HG03025 (cell line): ENCODE measurements at regions not wholly inside any gene's neighbourhood (a gene's known extent, or its start where the extent isn't known, plus 50 kb on each side); places are given as distances from the start of the nearest gene placed in this dataset.

Experiments used
- ATAC-seq: cut with Tn5 transposase; IDR thresholded peaks from one replicate; pipeline ENCODE4 v1.9.1; 2021; ENCODE audit warnings: mild to moderate bottlenecking, moderate library complexity; ENCODE audit not compliant: unreplicated experiment, low FRiP score

DNA sequence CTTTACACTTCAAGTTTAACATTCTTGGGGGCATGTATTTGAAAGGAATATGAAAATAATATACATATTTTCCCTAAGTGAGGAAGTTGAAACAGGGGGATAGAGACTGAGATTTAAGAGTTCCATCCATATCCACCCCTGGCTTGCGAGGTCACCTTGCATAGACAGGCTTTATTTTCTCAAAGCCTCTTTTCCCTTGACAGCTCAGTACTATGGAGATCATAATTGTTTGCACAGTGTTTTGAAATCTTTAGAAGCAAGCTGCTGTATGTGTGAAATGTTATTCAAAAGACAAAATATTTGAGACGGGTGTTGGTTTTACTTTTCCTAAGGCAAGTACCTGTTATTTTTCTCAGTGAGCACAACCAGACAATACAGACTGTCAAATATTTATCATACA lies 163.1 kb downstream of the LRRC70 start:
- no peak for ATAC-seq

- ATAC-seq: no peak
Measured at GRCh38 chr5:62737766-62738165, 159.1 kb downstream of the LRRC70 start.

DNA sequence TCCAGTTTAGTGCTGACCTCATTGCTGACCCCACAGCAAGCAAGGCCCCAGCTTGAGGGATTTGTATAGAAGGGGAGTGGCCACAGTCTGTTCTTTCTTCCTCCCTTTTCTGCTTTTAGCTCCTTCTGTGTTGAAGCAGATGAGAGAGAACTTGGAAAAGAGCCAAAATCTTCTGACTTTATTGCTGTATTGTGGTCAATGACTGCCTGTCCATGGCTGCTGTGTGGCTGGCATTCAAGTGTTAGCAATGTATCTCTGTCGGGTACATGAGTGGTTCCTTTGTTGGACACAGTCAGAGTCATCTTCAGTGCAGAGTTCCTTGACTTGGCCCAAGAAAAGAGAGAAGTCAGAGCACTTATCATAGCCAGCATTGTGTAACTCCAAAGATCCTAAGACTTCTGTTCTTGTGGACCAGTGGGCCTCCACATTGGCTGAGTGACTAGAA lies 154.1 kb downstream of the LRRC70 start:
- ATAC-seq: no peak

- peak; percentile 57 for ATAC-seq
Measured at GRCh38 chr5:62731022-62731421, 152.4 kb downstream of the LRRC70 start.

- ATAC-seq: no peak
Measured at GRCh38 chr5:62729675-62730074, 151.1 kb downstream of the LRRC70 start.

- no peak for ATAC-seq
Measured at GRCh38 chr5:62727861-62728260, 149.2 kb downstream of the LRRC70 start.

DNA sequence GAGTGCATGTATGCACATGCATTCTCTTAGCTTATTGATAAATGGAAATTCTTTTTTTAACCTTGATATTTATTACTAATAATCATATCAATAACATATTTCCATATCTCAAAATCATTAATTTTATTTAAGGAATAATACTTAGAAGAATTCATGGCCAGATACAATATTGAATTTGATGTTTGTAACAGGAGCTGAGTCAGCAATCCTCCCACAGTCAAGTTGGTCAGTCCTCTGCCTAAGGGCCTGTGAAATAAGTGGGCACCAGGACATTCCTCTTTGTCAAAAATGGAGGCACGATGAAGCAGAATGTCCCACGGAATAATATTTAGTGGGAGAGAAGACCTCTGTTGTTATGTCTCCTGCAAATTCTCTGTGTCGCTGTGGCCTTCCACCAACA lies 148.6 kb downstream of the LRRC70 start:
- ATAC-seq: no peak

DNA sequence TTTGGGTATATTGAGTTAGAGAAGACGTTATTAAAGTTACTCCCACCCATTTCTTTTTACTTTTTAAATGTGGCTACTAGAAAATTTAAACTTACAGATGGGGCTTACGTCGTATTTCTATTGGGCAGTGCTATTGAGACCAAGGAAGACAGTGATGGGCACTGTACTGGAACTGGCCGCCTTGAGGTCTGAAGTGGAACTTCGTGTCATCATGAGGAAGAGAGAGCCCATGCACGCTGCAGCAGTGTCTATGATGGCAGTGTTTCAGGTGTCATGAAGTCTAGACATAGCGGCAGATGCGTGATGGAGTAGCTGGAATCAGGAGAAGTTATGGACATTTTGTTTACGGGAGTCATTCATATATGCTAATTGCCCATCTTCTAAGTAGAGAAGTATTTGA lies 143.7 kb downstream of the LRRC70 start:
- ATAC-seq: no peak

GRCh38 chr5:62720031-62720441 lies 141.4 kb downstream of the LRRC70 start:
- peak; percentile 84 for ATAC-seq

DNA sequence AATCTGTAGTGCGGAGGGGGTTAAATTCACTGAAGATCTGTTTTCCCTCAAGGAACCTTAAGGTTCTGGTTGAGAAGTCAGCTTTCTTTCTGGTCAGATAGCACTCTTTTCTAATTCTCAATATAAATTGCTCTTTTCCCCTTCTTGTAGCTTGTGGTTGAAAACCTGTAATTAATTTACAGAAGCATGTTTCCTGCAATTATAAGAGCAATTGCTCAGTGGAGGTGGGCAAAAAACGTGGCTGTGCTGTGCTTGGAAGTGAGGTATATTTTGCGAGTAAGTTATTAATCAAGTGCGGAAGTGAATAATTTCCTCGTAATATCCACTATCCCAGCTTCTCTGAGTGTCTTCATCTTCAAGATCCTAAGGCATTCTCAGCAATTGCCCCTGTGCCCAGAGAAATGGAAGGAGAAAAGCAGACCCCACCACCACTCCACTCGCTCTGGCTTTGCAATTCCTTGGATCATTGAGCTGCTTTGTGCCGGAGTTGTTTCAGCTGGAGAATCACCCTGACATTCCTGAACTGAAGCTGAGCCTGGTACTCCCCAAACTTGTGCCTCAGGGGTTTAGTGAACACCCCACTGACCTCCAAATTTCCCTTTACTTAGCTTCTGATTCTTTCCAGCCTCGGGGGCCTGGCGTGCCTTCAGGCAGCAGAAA lies 140.6 kb downstream of the LRRC70 start:
- no peak for ATAC-seq

DNA sequence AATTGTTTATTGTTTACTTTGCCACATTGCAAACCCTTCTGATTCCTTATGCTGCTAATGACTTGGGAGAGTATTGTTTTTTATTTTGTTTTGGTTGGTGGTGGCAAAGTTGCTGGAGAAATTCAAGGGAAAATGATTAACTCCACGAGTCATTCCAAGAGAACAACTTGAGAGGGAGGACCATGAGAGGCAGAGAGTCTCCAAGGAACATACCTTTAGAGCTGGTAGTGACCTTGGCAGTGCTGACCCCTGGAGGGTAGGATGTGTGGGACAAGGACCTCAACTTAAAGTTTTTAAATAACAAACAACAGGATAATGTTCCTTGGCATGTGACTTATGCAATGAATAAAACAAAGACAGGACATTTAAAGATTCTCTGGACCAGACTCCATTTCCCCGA lies 139.7 kb downstream of the LRRC70 start:
- ATAC-seq: no peak

- no peak for ATAC-seq
Measured at GRCh38 chr5:62717301-62717933, 138.8 kb downstream of the LRRC70 start.

- ATAC-seq: no peak
Measured at GRCh38 chr5:62714296-62714695, 135.7 kb downstream of the LRRC70 start.

- no peak for ATAC-seq
Measured at GRCh38 chr5:62708481-62709325, 130.1 kb downstream of the LRRC70 start.

GRCh38 chr5:62707563-62707962 lies 128.9 kb downstream of the LRRC70 start:
- ATAC-seq: no peak

GRCh38 chr5:62707131-62707530 lies 128.5 kb downstream of the LRRC70 start:
- no peak for ATAC-seq

DNA sequence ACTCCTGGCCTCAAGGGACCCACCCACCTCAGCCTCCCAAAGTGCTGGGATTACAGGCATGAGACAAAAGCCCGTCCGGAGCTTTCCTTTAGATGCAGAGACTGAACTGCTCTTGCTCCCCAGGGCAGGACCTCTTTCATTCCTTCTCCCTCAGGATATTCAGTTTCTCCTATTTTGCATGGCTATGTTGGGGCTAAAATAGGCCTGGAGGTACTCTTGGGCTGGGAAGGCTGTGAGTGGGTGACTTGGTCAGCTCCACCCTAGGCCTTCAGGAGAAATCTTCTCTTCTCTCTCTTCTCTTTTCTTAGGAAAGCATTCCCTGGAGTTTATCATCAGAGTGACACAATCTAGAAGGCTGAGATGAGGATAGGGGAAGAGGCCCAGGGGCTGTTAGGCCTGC lies 126.4 kb downstream of the LRRC70 start:
- ATAC-seq: no peak

DNA sequence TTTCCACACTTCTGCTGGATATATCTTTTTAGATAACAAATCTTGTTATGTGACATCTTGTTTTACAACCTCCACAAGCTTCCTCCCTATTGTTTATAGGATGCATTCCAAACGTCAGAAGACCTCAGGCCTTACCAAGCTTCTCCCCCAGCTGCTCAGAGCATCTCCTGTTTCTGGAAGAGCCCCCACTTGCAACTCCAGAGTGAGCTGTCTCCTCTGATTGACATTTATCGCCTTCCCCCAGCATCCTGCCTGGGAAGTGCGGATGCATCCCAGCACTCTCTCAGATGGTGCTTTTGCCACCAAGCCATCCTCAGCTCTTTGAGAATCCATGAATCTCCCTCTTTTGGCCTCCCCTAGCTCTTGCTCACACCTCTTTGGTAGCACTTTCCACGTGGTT lies 123.5 kb downstream of the LRRC70 start:
- no peak for ATAC-seq

GRCh38 chr5:62701036-62701435 lies 122.4 kb downstream of the LRRC70 start:
- ATAC-seq: no peak

- no peak for ATAC-seq
Measured at GRCh38 chr5:62698756-62699155, 120.1 kb downstream of the LRRC70 start.

- ATAC-seq: no peak
Measured at GRCh38 chr5:62695274-62695673, 116.7 kb downstream of the LRRC70 start.
